HG03378 (cell line): ENCODE measurements at regions not wholly inside any gene's neighbourhood (a gene's known extent, or its start where the extent isn't known, plus 50 kb on each side); places are given as distances from the start of the nearest gene placed in this dataset.

ENCODE experiments used
- ATAC-seq: cut with Tn5 transposase; IDR thresholded peaks from one replicate; pipeline ENCODE4 v1.9.1; 2021; ENCODE audit warnings: mild to moderate bottlenecking, moderate library complexity; ENCODE audit not compliant: unreplicated experiment

DNA sequence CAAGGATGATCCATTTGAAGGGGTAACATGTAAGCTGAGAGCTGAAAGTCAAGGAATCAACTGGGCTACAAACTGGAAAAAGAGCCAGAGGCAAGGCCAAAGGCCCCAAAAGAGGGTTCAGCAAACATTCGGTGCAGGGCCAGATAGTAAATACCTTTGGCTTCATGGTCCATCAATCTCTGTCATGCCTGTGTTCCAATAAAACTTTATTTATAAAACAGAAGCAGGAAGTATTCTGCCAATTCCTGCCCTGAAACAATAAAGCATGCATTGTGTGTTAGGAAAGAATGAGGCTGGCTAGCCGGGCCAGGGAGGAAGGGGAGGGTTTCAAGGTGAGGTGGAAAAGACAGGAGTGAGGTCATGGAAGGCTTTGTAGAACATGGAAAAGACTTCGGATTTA, 107.1 kb downstream of the LBH start:
- no peak for ATAC-seq

GRCh38 chr2:30339071-30339470, 107.7 kb downstream of the LBH start:
- no peak for ATAC-seq

- ATAC-seq = no peak
Measured at GRCh38 chr2:30341500-30342267, 105.4 kb upstream of the LCLAT1 start.

- no peak for ATAC-seq
Measured at GRCh38 chr2:30346471-30347169, 100.4 kb upstream of the LCLAT1 start.

DNA sequence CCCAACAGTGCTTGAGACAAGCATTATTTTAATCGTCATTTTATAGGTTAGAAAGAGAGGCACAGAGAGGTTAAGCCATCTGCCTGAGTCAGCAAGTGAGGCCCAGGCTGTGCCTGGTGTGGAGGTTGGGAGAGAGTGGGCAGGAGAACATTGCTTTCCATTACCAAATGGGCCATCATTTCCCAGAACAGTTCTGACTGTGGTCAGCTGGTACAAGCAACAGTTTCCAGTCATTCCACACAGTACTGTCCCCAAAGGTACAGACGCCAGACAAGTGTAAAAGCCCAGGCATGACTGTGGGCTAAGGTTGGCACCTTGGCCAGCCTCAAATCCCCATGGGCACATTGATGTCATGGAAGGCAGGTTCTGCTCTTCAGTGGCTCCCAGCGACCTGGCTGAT, 98.2 kb upstream of the LCLAT1 start:
- no peak for ATAC-seq

- ATAC-seq = no peak
Measured at GRCh38 chr2:30349691-30350090, 97.4 kb upstream of the LCLAT1 start.

DNA sequence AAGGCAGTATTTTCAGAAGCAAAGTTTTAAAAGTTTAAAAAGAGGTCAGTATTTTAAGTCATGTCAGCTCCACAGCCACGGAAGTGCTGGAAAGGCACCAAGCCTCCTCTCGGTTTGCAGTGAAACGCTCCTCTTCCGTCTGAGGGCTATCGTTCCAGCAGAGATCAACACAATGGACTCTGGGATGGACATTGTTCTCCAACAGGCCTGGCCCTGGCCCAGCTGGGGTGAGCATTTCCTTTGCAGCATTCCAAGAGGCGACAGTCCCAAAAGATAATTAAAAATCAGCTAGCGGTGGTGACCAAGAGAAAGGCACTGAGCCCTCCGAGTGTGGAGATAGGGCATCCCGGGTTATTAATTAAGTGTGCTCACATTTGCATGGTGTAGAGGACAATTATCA, 95.9 kb upstream of the LCLAT1 start:
- ATAC-seq = no peak

DNA sequence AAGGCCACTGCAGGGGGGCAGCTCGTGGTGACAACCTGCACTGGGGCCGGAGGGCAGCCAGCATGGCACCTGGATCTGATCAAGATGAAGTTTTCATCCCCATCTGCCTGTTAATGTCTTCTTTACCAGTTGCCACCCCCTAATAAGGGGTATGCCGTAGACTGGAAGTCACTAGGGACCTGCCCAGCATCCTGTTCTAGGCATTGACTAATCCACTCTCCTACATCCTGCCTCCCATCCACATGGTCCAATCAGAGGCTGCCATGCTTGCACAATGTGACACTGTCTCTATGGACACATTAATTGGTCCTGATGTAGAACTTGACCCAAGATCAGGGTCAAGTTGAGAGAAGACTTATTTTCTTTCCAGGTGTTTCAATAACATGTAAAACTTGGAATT, 95.1 kb upstream of the LCLAT1 start:
- ATAC-seq = no peak

GRCh38 chr2:30354150-30354549, 92.9 kb upstream of the LCLAT1 start:
- no peak for ATAC-seq

- no peak for ATAC-seq
Measured at GRCh38 chr2:30354621-30355020, 92.4 kb upstream of the LCLAT1 start.

- no peak for ATAC-seq
Measured at GRCh38 chr2:30355306-30355705, 91.7 kb upstream of the LCLAT1 start.

DNA sequence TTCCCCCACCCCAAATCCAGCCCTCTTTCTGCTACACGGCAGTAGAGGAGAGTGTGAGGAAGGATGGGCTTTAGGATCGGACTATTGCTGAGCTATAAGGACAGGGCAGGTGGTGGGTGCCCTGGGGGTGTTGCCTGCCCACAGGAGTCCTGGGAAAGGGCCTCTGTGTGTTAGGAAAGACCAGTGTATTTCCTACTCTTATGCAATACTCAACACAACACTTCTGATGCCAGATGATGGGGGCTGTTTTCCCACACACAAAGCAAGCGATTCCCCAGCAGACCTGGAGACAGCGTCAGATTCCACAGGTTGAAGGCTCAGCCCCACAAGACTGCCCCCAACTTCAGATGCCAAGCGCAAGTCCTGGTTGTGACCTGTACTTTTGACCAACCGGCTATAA, 91.0 kb upstream of the LCLAT1 start:
- no peak for ATAC-seq

GRCh38 chr2:30356776-30357175, 90.3 kb upstream of the LCLAT1 start:
- ATAC-seq = no peak

- no peak for ATAC-seq
Measured at GRCh38 chr2:30358351-30358750, 88.7 kb upstream of the LCLAT1 start.

- no peak for ATAC-seq
Measured at GRCh38 chr2:30358842-30359241, 88.2 kb upstream of the LCLAT1 start.

- ATAC-seq = no peak
Measured at GRCh38 chr2:30359644-30360167, 87.3 kb upstream of the LCLAT1 start.

DNA sequence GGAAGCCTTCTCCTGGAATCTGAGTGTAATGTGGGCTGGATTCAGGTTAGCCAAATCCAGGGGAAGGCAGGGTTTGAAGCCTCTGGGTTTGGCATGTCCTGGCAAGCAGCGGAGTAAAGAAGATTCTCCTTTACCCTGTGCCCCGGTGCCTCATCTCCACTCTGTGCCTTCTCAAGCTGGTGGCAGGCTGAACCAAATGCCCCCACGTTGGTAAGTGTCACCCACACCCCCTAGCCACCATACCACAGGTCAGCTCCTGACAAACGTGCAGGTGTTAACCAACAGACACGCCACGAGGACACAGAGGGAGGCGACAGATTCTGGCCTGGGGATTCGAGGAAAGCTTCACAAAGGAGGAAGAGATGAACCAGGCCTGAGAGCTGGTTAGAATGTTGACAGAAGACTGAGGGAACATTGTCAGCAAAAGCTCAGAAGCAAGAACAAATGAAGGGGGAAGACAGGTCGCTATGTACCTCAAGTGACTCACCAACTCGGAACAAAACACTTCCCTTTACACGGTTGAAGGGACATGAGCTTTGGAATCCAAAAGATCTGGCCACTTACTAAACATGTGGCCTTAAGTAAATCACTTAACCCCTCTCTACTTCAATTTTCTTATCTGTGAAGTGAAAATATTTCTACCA, 85.2 kb upstream of the LCLAT1 start:
- ATAC-seq = no peak

- no peak for ATAC-seq
Measured at GRCh38 chr2:30362468-30363081, 84.5 kb upstream of the LCLAT1 start.

DNA sequence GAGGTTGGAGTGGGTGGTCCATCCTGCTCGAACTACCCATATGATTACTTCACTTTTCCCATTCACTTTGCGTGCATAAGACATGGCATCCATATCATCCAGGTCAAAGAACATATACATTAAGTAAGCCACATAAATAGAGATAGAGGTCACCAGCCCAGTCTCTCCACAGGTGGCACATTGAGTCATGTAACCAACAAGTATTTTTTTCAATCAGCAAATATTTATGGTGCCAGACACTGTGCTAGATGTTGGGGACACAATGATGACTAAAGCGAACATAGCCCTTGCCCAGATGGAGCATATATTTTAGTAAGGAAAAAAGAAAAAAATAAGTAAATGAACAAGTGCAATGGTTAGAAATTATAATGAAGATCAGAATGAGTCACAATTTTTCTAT, 83.6 kb upstream of the LCLAT1 start:
- ATAC-seq = no peak

DNA sequence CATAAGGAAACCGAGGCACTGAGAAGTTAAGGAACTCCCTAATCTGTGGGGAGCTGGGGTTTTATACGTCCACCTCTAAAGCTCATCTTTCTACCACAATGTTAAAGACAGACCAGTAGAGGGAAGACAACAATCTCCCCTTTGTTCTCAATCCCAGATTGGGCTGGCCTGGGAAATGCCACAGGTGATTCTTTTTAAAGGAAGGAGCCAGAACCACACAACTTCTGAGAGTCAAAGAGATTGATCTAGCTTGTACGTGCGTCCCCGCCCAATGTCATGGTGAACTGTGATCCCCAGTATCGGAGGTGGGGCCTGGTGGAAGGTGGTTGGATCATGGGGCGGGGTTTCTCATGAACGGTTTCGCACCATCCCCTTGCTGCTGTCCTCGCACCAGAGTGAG, 81.8 kb upstream of the LCLAT1 start:
- ATAC-seq = no peak

GRCh38 chr2:30366199-30366691, 80.8 kb upstream of the LCLAT1 start:
- no peak for ATAC-seq
